ENCODE measurements at regions not wholly inside any gene's neighbourhood (a gene's known extent, or its start where the extent isn't known, plus 50 kb on each side); places are given as distances from the start of the nearest gene placed in this dataset.

- no peak for TF ChIP-seq CTCF (IDR thresholded peaks at IDR 0.05)
- TF ChIP-seq EP300 (IDR thresholded peaks at IDR 0.05), result no peak
These were observed 216.3 kb downstream of the SLITRK6 start for GRCh38 chr13:85582890-85583289.

Data from tibial nerve (tissue), 4 donors.